Right cardiac atrium (tissue), 5 donors: ENCODE measurements at regions not wholly inside any gene's neighbourhood (a gene's known extent, or its start where the extent isn't known, plus 50 kb on each side); places are given as distances from the start of the nearest gene placed in this dataset.

Experiments used
- ATAC-seq, 2 donors: fragments of 200-7000 bp; cut with Tn5 transposase; one replicate each; pipeline versions ENCODE4 v1.8.0 to v1.9.1; 2020; ENCODE audit warnings: moderate library complexity in 2 of 2, mild to moderate bottlenecking in 1 of 2
- DNase-seq, 3 donors: peaks; one replicate each; pipeline ENCODE4 v3.0.0-alpha.2; 2020
- H3K27ac ChIP-seq: one replicate; pipeline ENCODE4 v1.5.1; 2013; ENCODE audit warnings: mild to moderate bottlenecking, low read length, control low read depth, moderate library complexity
- H3K27me3 ChIP-seq: one replicate; pipeline ENCODE4 v1.6.1; 2013; ENCODE audit not compliant: control insufficient read depth, insufficient read depth
- H3K4me1 ChIP-seq: one replicate; pipeline ENCODE4 v1.6.1; 2013; ENCODE audit warnings: low read length; ENCODE audit not compliant: control insufficient read depth, insufficient read depth
- H3K4me3 ChIP-seq: one replicate; pipeline ENCODE4 v1.5.1; 2013; ENCODE audit warnings: low read length, control low read depth
- H3K9me3 ChIP-seq: one replicate; pipeline ENCODE4 v1.6.1; 2013; ENCODE audit warnings: low read length; ENCODE audit not compliant: control insufficient read depth
- WGBS: extraction: QIAGEN DNeasy Blood & Tissue Kit; methylation state at CpG from one replicate; pipeline ENCODE4 v1.1.7; 2013; 5-methylcytosine and 5-hydroxymethylcytosine counted together
- intact Hi-C, 4 donors: fragments of 100-400 bp; cut with DNase I; formaldehyde crosslinking; loops; one replicate each; pipeline versions ENCODE4 v1.11.0 to v1.14.0; 2022 to 2023
- donor health status: healthy with polysubstance abuse.
- donor health status: DM: no; HTN: yes; CAD: no.
- donor health status: DM: no; HTN: no; CAD: no.
- donor health status: DM: no; HTN: yes; CAD: no; lungs with severe emphysema.
- donor health status: DM: yes; HTN: yes; CAD: no.

GRCh38 chr5:174272671-174273070 is 227.2 kb downstream of the NSG2 start:
- WGBS: 84% methylated on average over 2 of the region's 2 CpGs
- H3K4me1 ChIP-seq: no peaks in the 10 kb centered on the region
- intact Hi-C loops: no loop called here

GRCh38 chr5:174273325-174273724 is 227.8 kb downstream of the NSG2 start:
- intact Hi-C loops: no loop called here
- no peaks in the 10 kb centered on the region for H3K4me1 ChIP-seq
- no peaks in the 10 kb centered on the region for H3K27me3 ChIP-seq
- 56% methylated on average over 4 of the region's 4 CpGs for WGBS
- H3K4me3 ChIP-seq: no peak overlapping the region
- H3K27ac ChIP-seq: no peak overlapping the region
- DNase-seq (no peak), ATAC-seq (no peak)
- no peaks in the 10 kb centered on the region for H3K9me3 ChIP-seq

More at GRCh38 chr5:174272671-174273070, 227.2 kb downstream of the NSG2 start:
- Histone ChIP-seq H3K9me3 (no peaks in the 10 kb centered on the region), H3K27me3 (no peaks in the 10 kb centered on the region), H3K27ac (no peak overlapping the region), H3K4me3 (no peak overlapping the region)
- ATAC-seq (no peak), DNase-seq (no peak)

- WGBS: 54% methylated on average over 2 of the region's 2 CpGs
Observed at GRCh38 chr5:174275959-174276358, 230.5 kb downstream of the NSG2 start.

GRCh38 chr5:174281089-174281760 is 235.7 kb downstream of the NSG2 start:
- Histone ChIP-seq H3K4me3 (no peak overlapping the region), H3K27me3 (no peaks in the 10 kb centered on the region), H3K9me3 (no peaks in the 10 kb centered on the region), H3K27ac (no peak overlapping the region), H3K4me1 (no peaks in the 10 kb centered on the region)
- intact Hi-C loops: no loop called here
- no peak for DNase-seq
- no peak for ATAC-seq
- WGBS: 68% methylated on average over 4 of the region's 4 CpGs

More at GRCh38 chr5:174275959-174276358, 230.5 kb downstream of the NSG2 start:
- Histone ChIP-seq H3K27me3 (no peaks in the 10 kb centered on the region), H3K9me3 (no peaks in the 10 kb centered on the region), H3K27ac (no peak overlapping the region), H3K4me1 (no peaks in the 10 kb centered on the region), H3K4me3 (no peak overlapping the region)
- ATAC-seq (no peak), DNase-seq (no peak)
- intact Hi-C loops: no loop called here

- no peaks in the 10 kb centered on the region for H3K4me1 ChIP-seq
- intact Hi-C loops: no loop called here
- 86% methylated on average over 5 of the region's 5 CpGs for WGBS
- no peaks in the 10 kb centered on the region for H3K27me3 ChIP-seq
- no peak overlapping the region for H3K27ac ChIP-seq
- ATAC-seq: no peak
- no peak overlapping the region for H3K4me3 ChIP-seq
- DNase-seq: no peak
- H3K9me3 ChIP-seq: no peaks in the 10 kb centered on the region
Observed at GRCh38 chr5:174281855-174282254, 236.3 kb downstream of the NSG2 start.

- no peak overlapping the region for H3K4me3 ChIP-seq
- H3K27me3 ChIP-seq: no peaks in the 10 kb centered on the region
- no peaks in the 10 kb centered on the region for H3K4me1 ChIP-seq
- 59% methylated on average over 5 of the region's 5 CpGs for WGBS
- DNase-seq (no peak), ATAC-seq (no peak)
- intact Hi-C loops: no loop called here
- no peaks in the 10 kb centered on the region for H3K9me3 ChIP-seq
- H3K27ac ChIP-seq: no peak overlapping the region
Observed at GRCh38 chr5:174282391-174282790, 236.9 kb downstream of the NSG2 start.

GRCh38 chr5:174283211-174284005 is 237.9 kb downstream of the NSG2 start:
- ATAC-seq: no peak
- H3K27ac ChIP-seq: no peak overlapping the region
- intact Hi-C loops: no loop called here
- H3K27me3 ChIP-seq: no peaks in the 10 kb centered on the region
- WGBS: 88% methylated on average over 9 of the region's 9 CpGs
- no peaks in the 10 kb centered on the region for H3K4me1 ChIP-seq
- DNase-seq: no peak
- no peaks in the 10 kb centered on the region for H3K9me3 ChIP-seq
- no peak overlapping the region for H3K4me3 ChIP-seq

GRCh38 chr5:174284873-174285272 is 239.4 kb downstream of the NSG2 start:
- intact Hi-C loops: no loop called here
- WGBS: 56% methylated on average over 5 of the region's 5 CpGs
- no peak overlapping the region for H3K4me3 ChIP-seq
- no peak overlapping the region for H3K27ac ChIP-seq
- no peaks in the 10 kb centered on the region for H3K27me3 ChIP-seq
- DNase-seq: no peak
- H3K9me3 ChIP-seq: no peaks in the 10 kb centered on the region
- H3K4me1 ChIP-seq: no peaks in the 10 kb centered on the region
- no peak for ATAC-seq

- Histone ChIP-seq H3K27me3 (no peaks in the 10 kb centered on the region), H3K27ac (no peak overlapping the region), H3K4me1 (no peaks in the 10 kb centered on the region), H3K9me3 (no peaks in the 10 kb centered on the region), H3K4me3 (no peak overlapping the region)
- ATAC-seq (no peak), DNase-seq (no peak)
- intact Hi-C loops: no loop called here
- WGBS: 82% methylated on average over 4 of the region's 4 CpGs
Observed at GRCh38 chr5:174287761-174288160, 242.3 kb downstream of the NSG2 start.

GRCh38 chr5:174288439-174288838 is 242.9 kb downstream of the NSG2 start:
- WGBS: 76% methylated on average over 6 of the region's 6 CpGs
- DNase-seq (no peak), ATAC-seq (no peak)
- H3K4me3 ChIP-seq: no peak overlapping the region
- H3K9me3 ChIP-seq: no peaks in the 10 kb centered on the region
- no peak overlapping the region for H3K27ac ChIP-seq
- intact Hi-C loops: no loop called here
- no peaks in the 10 kb centered on the region for H3K27me3 ChIP-seq
- no peaks in the 10 kb centered on the region for H3K4me1 ChIP-seq

- no peak for ATAC-seq
- intact Hi-C loops: no loop called here
- Histone ChIP-seq H3K4me3 (no peak overlapping the region), H3K4me1 (no peaks in the 10 kb centered on the region), H3K27me3 (no peaks in the 10 kb centered on the region), H3K9me3 (no peaks in the 10 kb centered on the region), H3K27ac (no peak overlapping the region)
- no peak for DNase-seq
- WGBS: 66% methylated on average over 3 of the region's 3 CpGs
Observed at GRCh38 chr5:174291162-174291561, 245.7 kb downstream of the NSG2 start.
